GM18861 (cell line): ENCODE measurements at regions not wholly inside any gene's neighbourhood (a gene's known extent, or its start where the extent isn't known, plus 50 kb on each side); places are given as distances from the start of the nearest gene placed in this dataset.

ENCODE experiments used
- ATAC-seq: cut with Tn5 transposase; IDR thresholded peaks from one replicate; pipeline ENCODE4 v1.9.1; 2021; ENCODE audit not compliant: unreplicated experiment

GRCh38 chr6:120137492-120137891, 787.9 kb upstream of the MAN1A1 start:
- ATAC-seq = no peak

GRCh38 chr6:120129228-120129627, 779.7 kb upstream of the MAN1A1 start:
- ATAC-seq = no peak

- no peak for ATAC-seq
Observed at GRCh38 chr6:120122401-120122800, 772.8 kb upstream of the MAN1A1 start.

GRCh38 chr6:120116343-120116742, 766.8 kb upstream of the MAN1A1 start:
- ATAC-seq = no peak

GRCh38 chr6:120112980-120113379, 763.4 kb upstream of the MAN1A1 start:
- no peak for ATAC-seq

- ATAC-seq = no peak
Observed at GRCh38 chr6:120111001-120111400, 761.4 kb upstream of the MAN1A1 start.

GRCh38 chr6:120108061-120108795, 758.7 kb upstream of the MAN1A1 start:
- ATAC-seq = no peak

- no peak for ATAC-seq
Observed at GRCh38 chr6:120103618-120104017, 754.1 kb upstream of the MAN1A1 start.

GRCh38 chr6:120096696-120097260, 747.2 kb upstream of the MAN1A1 start:
- ATAC-seq = no peak

- ATAC-seq = no peak
Observed at GRCh38 chr6:120083186-120083585, 733.6 kb upstream of the MAN1A1 start.

GRCh38 chr6:120077489-120077888, 727.9 kb upstream of the MAN1A1 start:
- no peak for ATAC-seq

- no peak for ATAC-seq
Observed at GRCh38 chr6:120058410-120058809, 708.8 kb upstream of the MAN1A1 start.

GRCh38 chr6:120056085-120056484, 706.5 kb upstream of the MAN1A1 start:
- ATAC-seq = peak; percentile 75

- no peak for ATAC-seq
Observed at GRCh38 chr6:120055071-120055470, 705.5 kb upstream of the MAN1A1 start.

- ATAC-seq = no peak
Observed at GRCh38 chr6:120039664-120040063, 690.1 kb upstream of the MAN1A1 start.

GRCh38 chr6:120031837-120032236, 682.3 kb upstream of the MAN1A1 start:
- no peak for ATAC-seq

GRCh38 chr6:120026791-120027190, 677.2 kb upstream of the MAN1A1 start:
- no peak for ATAC-seq

- ATAC-seq = no peak
Observed at GRCh38 chr6:120010075-120010474, 660.5 kb upstream of the MAN1A1 start.

GRCh38 chr6:120005292-120005976, 655.9 kb upstream of the MAN1A1 start:
- no peak for ATAC-seq

GRCh38 chr6:119986934-119987549, 637.5 kb upstream of the MAN1A1 start:
- no peak for ATAC-seq

- no peak for ATAC-seq
Observed at GRCh38 chr6:119985952-119986736, 636.6 kb upstream of the MAN1A1 start.
